Astrocyte of the cerebellum (primary cell): ENCODE measurements at regions not wholly inside any gene's neighbourhood (a gene's known extent, or its start where the extent isn't known, plus 50 kb on each side); places are given as distances from the start of the nearest gene placed in this dataset.

Source experiments
- DNase-seq: peaks from one replicate; pipeline ENCODE4 v3.0.0-alpha.2; 2011; ENCODE audit warnings: low read depth
- H3K4me3 ChIP-seq: 2 replicates; pipeline ENCODE4 v1.5.1; 2011; ENCODE audit warnings: mild to moderate bottlenecking, low read depth, low read length, moderate library complexity
- CTCF ChIP-seq: IDR thresholded peaks from 2 replicates; pipeline ENCODE4 v1.5.1; 2012; ENCODE audit warnings: low read length, low read depth, moderate library complexity, mild to moderate bottlenecking; ENCODE audit errors: missing control alignments
- in situ Hi-C: cut with HindIII; loops from 2 replicates; pipeline ENCODE4 v1.10.0; 2017; ENCODE audit warnings: low sequenced_read_pairs

DNA sequence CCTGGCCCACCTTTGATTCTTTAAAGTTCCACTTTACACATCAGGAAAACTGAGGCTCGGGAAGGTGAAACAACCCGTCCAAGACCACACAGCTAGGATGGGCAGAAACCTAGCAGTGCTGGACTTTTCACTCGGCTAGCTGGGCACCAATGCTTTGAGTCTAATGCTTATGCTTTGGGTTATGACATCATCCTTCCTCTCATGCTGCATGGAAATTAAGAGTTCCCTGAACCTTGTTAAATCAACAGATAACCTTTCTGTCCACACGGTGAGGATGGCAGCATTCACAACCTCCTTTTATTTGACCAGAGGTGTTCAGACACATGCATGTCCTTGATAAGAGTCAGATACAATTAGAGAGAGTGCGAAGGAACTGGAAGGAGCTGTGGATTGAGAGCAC, 138.4 kb downstream of the UQCRFS1 start:
- TF ChIP-seq CTCF, result no peak
- no peak overlapping the region for H3K4me3 ChIP-seq
- DNase-seq, result no peak
- in situ Hi-C loops, result no loop called here

GRCh38 chr19:29067831-29068230, 145.1 kb downstream of the UQCRFS1 start:
- in situ Hi-C loops, result no loop called here
- no peak for TF ChIP-seq CTCF
- no peak overlapping the region for H3K4me3 ChIP-seq
- no peak for DNase-seq

DNA sequence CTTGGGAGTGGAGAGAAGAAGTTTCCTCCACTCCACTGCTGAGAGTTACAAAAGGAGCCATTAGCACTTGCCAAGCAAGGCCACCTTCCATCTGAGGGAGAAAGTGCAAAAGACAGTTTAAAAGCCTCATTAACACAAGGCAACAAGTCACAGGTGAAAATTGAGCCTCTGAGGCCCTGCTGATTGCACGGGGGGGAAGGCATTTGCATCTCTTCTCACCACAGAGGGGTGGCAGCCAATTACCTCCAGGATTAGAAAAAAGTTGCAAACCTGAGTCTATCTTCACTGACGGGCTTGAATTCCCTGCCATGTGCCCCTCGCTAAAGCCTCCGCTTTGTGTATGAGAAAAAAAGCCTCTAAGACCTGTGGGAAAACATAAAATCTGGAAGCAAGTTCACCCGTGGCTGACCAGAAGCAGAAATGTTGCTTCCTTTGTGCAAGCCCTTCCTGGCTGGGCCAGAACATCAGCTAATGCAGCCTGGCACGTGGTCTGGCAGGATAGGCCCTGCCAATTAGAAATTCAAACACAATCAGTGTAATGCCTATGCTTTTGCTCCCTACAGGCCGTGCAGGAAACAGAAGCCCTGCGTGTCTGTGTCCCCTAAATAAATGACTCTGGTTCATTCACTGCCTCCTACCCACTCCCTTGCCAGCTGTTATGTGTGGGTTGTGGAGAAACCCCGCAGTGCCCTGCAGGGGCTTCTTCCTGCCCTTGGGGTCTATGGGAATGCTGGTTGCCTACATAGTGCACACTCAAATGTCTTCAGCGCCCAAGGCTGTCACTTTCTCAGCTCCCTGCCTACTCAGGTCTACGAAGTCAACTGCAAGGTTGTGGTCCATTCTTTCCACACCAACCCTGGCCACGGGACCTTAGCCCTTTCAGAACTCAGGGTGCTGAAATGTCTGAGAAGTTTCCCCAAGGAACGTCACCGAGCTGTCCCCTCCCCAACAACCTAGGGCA, 150.2 kb downstream of the UQCRFS1 start:
- in situ Hi-C loops, result no loop called here
- no peak for DNase-seq
- TF ChIP-seq CTCF, result no peak
- H3K4me3 ChIP-seq, result no peak overlapping the region

DNA sequence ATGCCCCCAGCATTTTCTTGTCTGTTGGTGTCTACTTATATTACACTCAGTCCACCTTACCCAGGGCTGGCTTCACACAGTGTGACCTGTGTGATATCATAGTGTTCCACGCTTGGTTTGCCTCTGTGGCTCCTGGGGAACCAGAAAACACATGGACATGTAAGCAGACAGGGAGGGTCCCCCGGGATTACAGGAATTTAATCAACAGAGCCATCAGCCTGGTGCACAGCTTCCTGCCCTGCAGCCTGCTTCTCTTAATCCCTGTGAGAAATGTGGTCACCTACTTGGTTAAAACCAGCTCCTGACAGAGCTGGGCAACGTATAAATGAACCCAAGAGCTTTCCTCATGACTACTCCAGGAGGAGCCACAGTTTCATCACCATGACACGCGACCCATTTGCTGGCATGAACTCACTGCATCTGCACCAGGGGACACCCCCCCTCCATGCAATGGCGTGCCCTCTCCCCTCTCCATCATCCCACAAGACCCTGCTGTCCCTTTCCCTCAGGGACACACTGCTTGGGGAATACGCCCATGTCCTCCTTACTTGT, 152.1 kb downstream of the UQCRFS1 start:
- no peak for DNase-seq
- TF ChIP-seq CTCF, result no peak
- H3K4me3 ChIP-seq, result no peak overlapping the region
- in situ Hi-C loops, result no loop called here

DNA sequence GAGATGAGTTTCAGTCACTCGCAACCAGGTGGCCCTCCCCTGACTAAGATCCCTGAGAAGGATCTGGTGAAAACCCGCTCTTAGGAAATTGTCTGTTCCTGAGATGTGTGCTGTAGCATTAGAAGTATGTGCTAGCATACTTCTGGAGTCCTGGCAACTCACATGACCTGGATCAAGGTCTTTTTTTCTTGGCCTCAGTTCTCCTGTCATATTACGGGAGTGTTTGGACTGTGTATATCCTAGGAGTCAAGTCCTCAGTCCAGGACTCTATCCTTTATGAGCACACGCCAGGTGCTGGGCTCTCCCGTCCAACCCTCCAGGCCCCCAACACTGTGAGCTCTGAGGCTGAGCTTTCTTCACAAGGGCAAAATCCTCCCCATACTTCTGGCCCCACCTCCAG, 156.4 kb downstream of the UQCRFS1 start:
- in situ Hi-C loops, result no loop called here
- DNase-seq, result no peak
- H3K4me3 ChIP-seq, result no peak overlapping the region
- no peak for TF ChIP-seq CTCF

- no peak for TF ChIP-seq CTCF
- H3K4me3 ChIP-seq, result no peak overlapping the region
- in situ Hi-C loops, result no loop called here
- no peak for DNase-seq
Measured at GRCh38 chr19:29054886-29055675, 157.9 kb downstream of the UQCRFS1 start.
